Prostate gland (tissue), 2 donors: ENCODE measurements at regions not wholly inside any gene's neighbourhood (a gene's known extent, or its start where the extent isn't known, plus 50 kb on each side); places are given as distances from the start of the nearest gene placed in this dataset.

ENCODE experiments used
- DNase-seq: peaks from one replicate; pipeline ENCODE4 v3.0.0-alpha.2; 2019; ENCODE audit warnings: low spot score
- H3K27ac ChIP-seq, 2 donors: fragments of 200-600 bp; sonication (generic); 2 replicates each; pipeline ENCODE4 v1.5.1; 2017 to 2019
- H3K27me3 ChIP-seq: fragments of 200-600 bp; sonication (generic); replicated peaks from 2 replicates; pipeline ENCODE4 v1.5.1; 2019; ENCODE audit not compliant: insufficient read depth
- H3K36me3 ChIP-seq, 2 donors: fragments of 200-600 bp; sonication (generic); 1 replicate in 1 of 2; 2 replicates in 1 of 2; pipeline versions ENCODE4 v1.5.1 to v1.8.1; 2017 to 2019
- H3K4me1 ChIP-seq: fragments of 200-600 bp; sonication (generic); replicated peaks from 2 replicates; pipeline ENCODE4 v1.5.1; 2019
- H3K4me3 ChIP-seq, 2 donors: fragments of 200-600 bp; sonication (generic); 2 replicates each; pipeline ENCODE4 v1.5.1; 2017 to 2019
- H3K9me3 ChIP-seq: fragments of 200-600 bp; sonication (generic); 2 replicates; pipeline ENCODE4 v1.5.1; 2017
- CTCF ChIP-seq, 4 experiments: fragments of 200-600 bp in 2 of 4; fragments of 450-650 bp in 2 of 4; sonication (generic) in 2 of 4; IDR thresholded peaks; 1 replicate in 3 of 4; 2 replicates in 1 of 4; pipeline ENCODE4 v1.5.1; 2016 to 2019; ENCODE audit warnings: antibody characterized with exemption in 4 of 4, mild to moderate bottlenecking in 2 of 4, moderate library complexity in 2 of 4
- POLR2A ChIP-seq: fragments of 450-650 bp; IDR thresholded peaks from one replicate; pipeline ENCODE4 v1.6.1; 2016; ENCODE audit warnings: antibody characterized with exemption, mild to moderate bottlenecking
- POLR2AphosphoS5 ChIP-seq: sonication (generic); formaldehyde crosslinking; IDR thresholded peaks from one replicate; pipeline ENCODE4 v1.6.1; 2017; ENCODE audit warnings: antibody characterized with exemption
- WGBS: methylation state at CpG from one replicate; pipeline ENCODE4 v1.1.5; 2018; 5-methylcytosine and 5-hydroxymethylcytosine counted together
- intact Hi-C: fragments of 100-400 bp; cut with DNase I; formaldehyde crosslinking; loops from one replicate; pipeline ENCODE4 v1.14.2; 2022

DNA sequence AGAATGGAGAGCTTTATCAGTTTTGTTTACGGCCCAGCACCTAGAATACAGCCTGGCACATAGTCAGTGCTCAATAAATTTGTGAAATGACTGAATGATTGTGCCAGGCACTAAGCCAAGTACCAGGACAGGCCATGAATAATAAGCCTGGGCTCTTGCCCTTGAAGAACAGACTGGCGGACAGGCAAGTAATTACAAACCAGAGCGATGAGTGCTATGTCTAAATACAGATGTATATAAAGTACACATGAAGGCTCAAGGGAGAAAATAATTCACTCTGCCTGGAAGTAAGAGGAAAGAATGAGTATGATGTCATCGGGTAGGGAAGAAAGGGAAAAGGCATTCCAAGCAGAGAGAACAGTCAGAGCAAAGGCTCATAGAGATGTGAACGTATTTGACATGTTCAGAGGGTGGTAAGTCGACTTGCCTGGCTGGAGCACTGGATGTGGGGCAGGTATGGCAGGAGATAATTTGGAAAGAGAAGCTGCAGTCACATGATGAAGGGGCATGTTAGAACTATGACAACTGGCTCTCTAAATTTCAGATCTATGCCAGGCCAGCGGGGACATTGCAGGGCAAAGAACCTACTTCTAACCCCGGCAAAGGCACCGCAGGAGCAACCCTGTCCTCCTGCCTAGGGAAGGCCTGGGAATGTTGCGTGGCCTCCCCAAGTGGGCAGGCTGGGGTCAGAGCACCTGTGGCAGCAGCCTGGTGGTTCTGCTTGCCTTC lies 94.9 kb upstream of the EPCAM start:
- Histone ChIP-seq H3K36me3 (no peaks in the 10 kb centered on the region), H3K27ac (no peak overlapping the region), H3K4me1 (no peaks in the 10 kb centered on the region), H3K27me3 (no peaks in the 10 kb centered on the region), H3K9me3 (no peaks in the 10 kb centered on the region), H3K4me3 (no peak overlapping the region)
- intact Hi-C loops = loop anchor here (5.0 kb wide), 1 partner anchor 48 kb away; no protein-coding TSS in a partner anchor
- DNase-seq = no peak
- WGBS = 66% methylated on average over 10 of the region's 10 CpGs
- TF ChIP-seq CTCF (IDR thresholded peaks at IDR 0.05) = no peak
- no peak for TF ChIP-seq POLR2A
- no peak for TF ChIP-seq POLR2AphosphoS5

DNA sequence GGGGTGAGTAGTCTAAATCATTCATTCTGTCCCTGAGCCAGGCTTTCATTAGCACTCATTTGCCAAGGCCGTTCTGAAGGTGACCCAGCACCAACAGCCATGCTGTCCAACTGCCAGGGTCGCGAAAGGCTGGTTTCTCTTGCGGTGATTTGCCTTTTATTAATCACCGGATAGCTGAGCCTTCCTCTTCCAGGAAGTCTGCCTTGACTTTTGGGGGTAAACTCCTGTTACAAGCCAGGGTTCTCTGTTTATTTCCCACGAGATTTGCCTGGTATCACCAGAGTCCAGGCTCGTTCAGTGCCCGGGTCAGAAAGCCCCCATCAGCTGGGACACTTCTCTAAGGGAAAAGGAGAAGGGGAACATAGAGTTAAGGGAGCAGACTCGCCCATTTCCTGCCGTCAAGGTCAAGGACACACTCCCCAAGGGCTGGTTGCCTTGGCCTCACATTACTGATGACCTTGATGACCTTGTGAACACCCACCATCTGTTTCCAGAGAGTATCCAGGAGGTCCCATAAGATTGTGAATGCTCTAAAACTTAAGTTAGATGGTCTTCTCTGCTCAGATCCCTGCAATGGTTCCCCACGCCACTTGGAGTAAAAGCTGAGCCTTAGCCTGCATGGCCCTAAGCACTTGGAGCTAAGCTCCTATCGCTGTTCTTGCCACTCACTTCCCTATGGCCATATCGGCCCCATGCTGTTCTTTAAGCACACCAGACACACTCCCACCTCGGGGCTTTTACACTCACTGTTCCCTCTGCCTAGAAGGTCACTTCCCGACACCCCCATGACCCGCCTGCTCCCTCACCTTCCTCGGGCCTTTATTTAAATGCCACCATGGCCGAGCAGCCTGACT lies 96.0 kb upstream of the EPCAM start:
- Histone ChIP-seq H3K27ac (no peak overlapping the region), H3K36me3 (no peaks in the 10 kb centered on the region), H3K27me3 (no peaks in the 10 kb centered on the region), H3K9me3 (no peaks in the 10 kb centered on the region), H3K4me1 (no peaks in the 10 kb centered on the region), H3K4me3 (no peak overlapping the region)
- TF ChIP-seq POLR2AphosphoS5 (no peak), POLR2A (no peak), CTCF (IDR thresholded peaks at IDR 0.05) (no peak)
- intact Hi-C loops = loop anchor here (5.0 kb wide), 1 partner anchor 49 kb away; no protein-coding TSS in a partner anchor
- DNase-seq = no peak
- WGBS = 86% methylated on average over 18 of the region's 18 CpGs

GRCh38 chr2:47272031-47272864 lies 95.9 kb upstream of the CALM2 start:
- no peaks in the 10 kb centered on the region for H3K36me3 ChIP-seq
- peak overlapping the region in 1 of 2 donors; percentile 10 for H3K27ac ChIP-seq
- peak overlapping the region; percentile 8 to 10 for H3K4me3 ChIP-seq
- H3K27me3 ChIP-seq = no peaks in the 10 kb centered on the region
- no peaks in the 10 kb centered on the region for H3K4me1 ChIP-seq
- intact Hi-C loops = loop anchor here (5.0 kb wide), 1 partner anchor 50 kb away; no protein-coding TSS in a partner anchor
- peak; percentile 33 for DNase-seq
- WGBS = 16% methylated on average over 29 of the region's 46 CpGs
- no peaks in the 10 kb centered on the region for H3K9me3 ChIP-seq
- TF ChIP-seq POLR2AphosphoS5 (peak; percentile 15), POLR2A (no peak), CTCF (IDR thresholded peaks at IDR 0.05) (peak; percentile 94 to 97 (median 96))

GRCh38 chr2:47271054-47272000 lies 95.0 kb upstream of the CALM2 start:
- H3K4me1 ChIP-seq = no peaks in the 10 kb centered on the region
- H3K9me3 ChIP-seq = no peaks in the 10 kb centered on the region
- no peaks in the 10 kb centered on the region for H3K27me3 ChIP-seq
- no peak overlapping the region for H3K4me3 ChIP-seq
- TF ChIP-seq POLR2AphosphoS5 (no peak), POLR2A (no peak), CTCF (IDR thresholded peaks at IDR 0.05) (no peak)
- DNase-seq = no peak
- 86% methylated on average over 9 of the region's 9 CpGs for WGBS
- no peaks in the 10 kb centered on the region for H3K36me3 ChIP-seq
- intact Hi-C loops = loop anchor here (5.0 kb wide), 1 partner anchor 51 kb away; no protein-coding TSS in a partner anchor
- no peak overlapping the region for H3K27ac ChIP-seq
